Gastroesophageal sphincter (tissue), 3 donors: ENCODE measurements at regions not wholly inside any gene's neighbourhood (a gene's known extent, or its start where the extent isn't known, plus 50 kb on each side); places are given as distances from the start of the nearest gene placed in this dataset.

Experiments used
- EP300 ChIP-seq: sonication (generic); formaldehyde crosslinking; IDR thresholded peaks from one replicate; pipeline ENCODE4 v1.6.1; 2017; ENCODE audit warnings: antibody characterized with exemption, mild to moderate bottlenecking
- POLR2A ChIP-seq, 2 donors: fragments of 450-650 bp; IDR thresholded peaks; one replicate each; pipeline ENCODE4 v1.6.1; 2017; ENCODE audit warnings: antibody characterized with exemption in 2 of 2, mild to moderate bottlenecking in 2 of 2, moderate library complexity in 1 of 2
- POLR2AphosphoS5 ChIP-seq: sonication (generic); formaldehyde crosslinking; IDR thresholded peaks from one replicate; pipeline ENCODE4 v1.6.1; 2017; ENCODE audit warnings: antibody characterized with exemption
- TF ChIP-seq, protein P1 (sequence below), 4 experiments: fragments of 200-600 bp in 2 of 4; fragments of 450-650 bp in 2 of 4; sonication (generic) in 1 of 4; IDR thresholded peaks; one replicate each; pipeline ENCODE4 v1.5.1; 2017 to 2019; ENCODE audit warnings: antibody characterized with exemption in 4 of 4, mild to moderate bottlenecking in 2 of 4, moderate library complexity in 2 of 4

DNA sequence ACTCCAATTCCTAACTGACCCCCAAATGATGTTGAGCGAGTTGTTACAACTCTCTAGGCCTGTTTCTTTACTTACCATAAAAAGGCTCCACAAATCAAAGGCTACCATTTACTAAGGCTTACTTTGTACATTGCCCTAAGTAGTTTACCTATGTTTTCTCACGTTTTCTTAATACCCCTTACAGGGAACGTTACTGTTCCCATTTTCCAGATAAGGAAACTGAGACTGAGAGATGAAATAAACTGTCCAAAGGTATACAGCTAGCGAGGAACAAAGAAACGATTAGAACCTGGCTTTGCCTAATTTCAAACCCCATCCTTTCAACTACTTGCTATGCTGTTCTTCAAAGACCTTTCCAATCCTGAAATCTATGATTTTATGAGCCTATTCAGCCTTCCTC, 74.8 kb upstream of the SPTBN1 start:
- TF ChIP-seq POLR2A (IDR thresholded peaks at IDR 0.05) (no peak), POLR2AphosphoS5 (no peak), EP300 (no peak)
- TF ChIP-seq, protein P1, sequence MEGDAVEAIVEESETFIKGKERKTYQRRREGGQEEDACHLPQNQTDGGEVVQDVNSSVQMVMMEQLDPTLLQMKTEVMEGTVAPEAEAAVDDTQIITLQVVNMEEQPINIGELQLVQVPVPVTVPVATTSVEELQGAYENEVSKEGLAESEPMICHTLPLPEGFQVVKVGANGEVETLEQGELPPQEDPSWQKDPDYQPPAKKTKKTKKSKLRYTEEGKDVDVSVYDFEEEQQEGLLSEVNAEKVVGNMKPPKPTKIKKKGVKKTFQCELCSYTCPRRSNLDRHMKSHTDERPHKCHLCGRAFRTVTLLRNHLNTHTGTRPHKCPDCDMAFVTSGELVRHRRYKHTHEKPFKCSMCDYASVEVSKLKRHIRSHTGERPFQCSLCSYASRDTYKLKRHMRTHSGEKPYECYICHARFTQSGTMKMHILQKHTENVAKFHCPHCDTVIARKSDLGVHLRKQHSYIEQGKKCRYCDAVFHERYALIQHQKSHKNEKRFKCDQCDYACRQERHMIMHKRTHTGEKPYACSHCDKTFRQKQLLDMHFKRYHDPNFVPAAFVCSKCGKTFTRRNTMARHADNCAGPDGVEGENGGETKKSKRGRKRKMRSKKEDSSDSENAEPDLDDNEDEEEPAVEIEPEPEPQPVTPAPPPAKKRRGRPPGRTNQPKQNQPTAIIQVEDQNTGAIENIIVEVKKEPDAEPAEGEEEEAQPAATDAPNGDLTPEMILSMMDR (IDR thresholded peaks at IDR 0.05), result no peak
